Keratinocyte (primary cell): ENCODE measurements at regions not wholly inside any gene's neighbourhood (a gene's known extent, or its start where the extent isn't known, plus 50 kb on each side); places are given as distances from the start of the nearest gene placed in this dataset.

Experiments used
- EZH2 ChIP-seq: IDR thresholded peaks from one replicate; pipeline ENCODE4 v1.6.1; 2012; ENCODE audit warnings: inconsistent platforms, mild to moderate bottlenecking, low read length, moderate library complexity
- TF ChIP-seq, protein P1 (sequence below), 3 experiments: IDR thresholded peaks in 1 of 3; conservative IDR thresholded peaks in 1 of 3; optimal IDR thresholded peaks in 1 of 3; 2 replicates in 2 of 3; 3 replicates in 1 of 3; pipeline versions ENCODE3 to v1.5.1; 2011; ENCODE audit warnings: low read length in 3 of 3, mild to moderate bottlenecking in 3 of 3, moderate library complexity in 2 of 3, control low read depth in 1 of 3, inconsistent platforms in 1 of 3; ENCODE audit not compliant: insufficient read depth in 2 of 3; ENCODE audit errors: extremely low read depth in 1 of 3

DNA sequence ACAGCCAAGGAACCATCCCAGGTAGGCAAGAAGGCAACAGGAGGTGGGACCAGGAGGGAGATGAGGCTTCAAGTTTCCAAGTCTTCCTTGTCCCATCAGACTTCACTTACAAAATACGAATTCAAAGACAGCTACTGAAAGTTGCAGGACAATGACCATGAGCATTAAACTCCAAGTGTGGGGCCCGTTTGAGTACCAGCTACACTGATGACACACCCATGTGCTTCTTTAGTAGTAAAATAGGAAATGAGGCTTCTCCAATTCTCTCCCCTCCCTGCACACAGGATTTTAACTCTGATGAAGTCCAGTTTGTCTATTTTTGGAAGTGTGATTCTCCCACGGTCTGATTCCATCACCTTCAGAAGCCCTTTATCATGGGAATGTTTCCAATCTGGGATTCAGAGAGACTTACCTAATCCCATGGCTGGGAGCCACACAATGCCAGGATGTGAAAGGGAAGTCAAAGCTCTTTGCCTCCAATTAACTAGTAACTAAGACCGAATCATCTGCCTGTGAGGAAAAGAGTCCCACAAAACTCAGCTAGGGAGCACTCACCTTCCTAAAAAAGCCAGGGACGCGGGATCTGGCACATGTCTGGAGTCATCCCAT is 222.8 kb upstream of the MSX2 start:
- TF ChIP-seq, protein P1, sequence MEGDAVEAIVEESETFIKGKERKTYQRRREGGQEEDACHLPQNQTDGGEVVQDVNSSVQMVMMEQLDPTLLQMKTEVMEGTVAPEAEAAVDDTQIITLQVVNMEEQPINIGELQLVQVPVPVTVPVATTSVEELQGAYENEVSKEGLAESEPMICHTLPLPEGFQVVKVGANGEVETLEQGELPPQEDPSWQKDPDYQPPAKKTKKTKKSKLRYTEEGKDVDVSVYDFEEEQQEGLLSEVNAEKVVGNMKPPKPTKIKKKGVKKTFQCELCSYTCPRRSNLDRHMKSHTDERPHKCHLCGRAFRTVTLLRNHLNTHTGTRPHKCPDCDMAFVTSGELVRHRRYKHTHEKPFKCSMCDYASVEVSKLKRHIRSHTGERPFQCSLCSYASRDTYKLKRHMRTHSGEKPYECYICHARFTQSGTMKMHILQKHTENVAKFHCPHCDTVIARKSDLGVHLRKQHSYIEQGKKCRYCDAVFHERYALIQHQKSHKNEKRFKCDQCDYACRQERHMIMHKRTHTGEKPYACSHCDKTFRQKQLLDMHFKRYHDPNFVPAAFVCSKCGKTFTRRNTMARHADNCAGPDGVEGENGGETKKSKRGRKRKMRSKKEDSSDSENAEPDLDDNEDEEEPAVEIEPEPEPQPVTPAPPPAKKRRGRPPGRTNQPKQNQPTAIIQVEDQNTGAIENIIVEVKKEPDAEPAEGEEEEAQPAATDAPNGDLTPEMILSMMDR (optimal IDR thresholded peaks at IDR 0.05 in 1 of 3, IDR thresholded peaks at IDR 0.05 in 1 of 3, conservative IDR thresholded peaks at IDR 0.05 in 1 of 3; ENCODE audit: extremely low read depth in 1 of 3, insufficient read depth in 2 of 3, low read length in 3 of 3): no peak
- TF ChIP-seq EZH2: no peak
